GM12873 (cell line): ENCODE measurements at regions not wholly inside any gene's neighbourhood (a gene's known extent, or its start where the extent isn't known, plus 50 kb on each side); places are given as distances from the start of the nearest gene placed in this dataset.

Source experiments
- CTCF ChIP-seq: IDR thresholded peaks from 2 replicates; pipeline ENCODE4 v1.5.1; 2012; ENCODE audit warnings: low read depth, mild to moderate bottlenecking, moderate library complexity, low read length, control low read depth; ENCODE audit not compliant: insufficient read depth; ENCODE audit errors: missing control alignments

DNA sequence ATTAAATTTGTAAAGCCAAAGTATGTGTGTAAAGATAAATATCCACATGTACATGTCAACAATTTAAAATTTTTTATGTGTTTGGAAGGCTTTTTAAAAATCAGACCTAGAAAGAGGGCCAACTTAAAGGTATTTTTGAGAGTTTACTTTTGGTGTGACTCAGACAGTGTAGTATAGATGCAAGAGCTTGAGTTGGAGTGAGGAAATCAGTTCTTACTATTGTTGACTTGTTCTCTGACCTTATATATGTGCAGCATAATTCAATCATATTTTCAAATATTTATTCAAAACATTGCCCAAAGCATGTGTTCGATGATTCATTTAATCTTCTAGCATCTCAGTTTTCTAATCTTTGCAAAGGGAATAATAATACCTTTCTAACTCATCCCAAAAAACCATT lies 243.7 kb upstream of the PRKCQ start:
- TF ChIP-seq CTCF: no peak

- TF ChIP-seq CTCF: no peak
These were observed 239.2 kb upstream of the PRKCQ start for GRCh38 chr10:6819301-6819700.

GRCh38 chr10:6817770-6818169 lies 237.7 kb upstream of the PRKCQ start:
- no peak for TF ChIP-seq CTCF

DNA sequence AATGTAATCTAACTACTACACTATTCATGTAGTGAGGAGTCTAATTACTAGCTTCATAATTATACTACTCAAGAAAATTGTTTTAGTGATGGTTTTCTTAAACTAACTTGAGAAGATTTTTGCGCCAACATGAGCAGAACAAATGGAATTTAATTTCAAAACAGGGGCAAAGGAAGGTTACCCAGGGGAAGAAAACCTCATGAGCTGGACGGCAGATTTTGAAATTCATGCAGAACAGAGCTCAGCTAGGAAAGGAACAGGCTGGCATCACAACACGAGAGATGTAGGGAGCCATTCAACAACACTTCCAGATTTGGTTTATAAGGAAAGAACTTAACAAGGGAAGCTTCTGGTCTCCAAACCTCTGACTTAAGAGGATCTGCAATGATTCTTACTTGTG lies 235.3 kb upstream of the PRKCQ start:
- TF ChIP-seq CTCF: no peak

DNA sequence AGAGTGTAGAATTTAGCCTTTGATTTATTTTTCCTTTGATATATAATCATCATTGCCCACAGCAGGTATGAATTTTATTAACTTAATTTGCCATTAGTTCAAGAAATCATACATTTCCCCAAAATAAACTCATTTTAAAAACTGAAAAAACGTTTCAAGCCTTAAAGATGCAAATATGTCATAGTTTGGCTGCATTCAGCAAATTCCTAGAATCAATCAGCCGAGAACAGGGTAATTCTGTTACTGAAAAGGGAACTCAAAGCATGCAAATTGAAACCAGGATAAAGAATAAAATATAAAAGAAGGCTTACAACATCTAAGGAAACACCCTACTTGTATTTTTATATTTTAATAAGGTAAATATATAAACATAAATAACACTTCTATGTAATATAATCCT lies 233.8 kb upstream of the PRKCQ start:
- no peak for TF ChIP-seq CTCF

DNA sequence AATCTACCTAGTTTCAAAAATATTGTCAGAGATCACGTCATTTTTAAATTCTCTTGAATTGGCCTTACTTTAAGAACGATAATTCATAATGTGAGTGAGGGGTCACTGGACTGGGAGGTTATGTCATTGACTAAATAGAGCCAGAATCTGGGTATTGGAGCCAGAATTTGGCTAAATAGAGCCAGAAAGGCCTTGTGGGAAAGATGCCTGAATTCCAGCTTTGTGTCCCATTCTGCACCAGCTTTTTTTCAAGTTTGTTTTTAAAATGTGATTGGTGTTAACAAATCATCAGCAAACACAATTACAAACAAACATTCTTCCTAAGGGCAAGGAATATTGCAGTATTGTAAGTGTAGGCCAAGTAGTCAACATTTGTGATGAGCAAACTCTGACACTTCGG lies 233.2 kb upstream of the PRKCQ start:
- TF ChIP-seq CTCF: no peak

GRCh38 chr10:6811153-6811552 lies 231.1 kb upstream of the PRKCQ start:
- TF ChIP-seq CTCF: no peak

DNA sequence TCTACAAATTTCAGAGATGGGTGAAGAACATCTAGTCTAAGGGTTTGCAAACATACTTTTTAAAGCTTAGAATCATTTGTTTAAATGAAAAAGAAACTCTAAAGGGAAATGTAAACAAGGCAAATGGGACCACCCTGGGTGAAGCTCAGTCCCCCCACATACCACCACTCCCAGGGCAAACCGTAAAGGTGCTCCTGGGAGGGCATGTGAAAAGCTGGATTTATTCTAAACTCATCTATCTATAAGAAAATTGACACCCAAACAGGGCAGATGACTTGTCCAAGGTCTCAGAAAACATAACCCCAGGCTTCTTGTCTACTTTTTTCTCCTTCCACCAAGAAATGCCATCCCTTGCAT lies 223.3 kb upstream of the PRKCQ start:
- no peak for TF ChIP-seq CTCF
